Spleen (tissue), 7 donors: ENCODE measurements at regions not wholly inside any gene's neighbourhood (a gene's known extent, or its start where the extent isn't known, plus 50 kb on each side); places are given as distances from the start of the nearest gene placed in this dataset.

ENCODE experiments used
- CTCF ChIP-seq, 11 experiments: fragments of 200-600 bp in 7 of 11; fragments of 450-650 bp in 4 of 11; sonication (generic) in 4 of 11; IDR thresholded peaks in 8 of 11; conservative IDR thresholded peaks in 3 of 11; 1 replicate in 7 of 11; 2 replicates in 4 of 11; pipeline versions ENCODE4 v1.4.0 to v1.8.0; 2016 to 2021; ENCODE audit warnings: antibody characterized with exemption in 11 of 11, inconsistent platforms in 4 of 11, mild to moderate bottlenecking in 1 of 11
- POLR2A ChIP-seq, 3 donors: fragments of 450-650 bp; IDR thresholded peaks; one replicate each; pipeline ENCODE4 v1.5.1; 2017; ENCODE audit warnings: antibody characterized with exemption in 3 of 3, mild to moderate bottlenecking in 1 of 3
- POLR2AphosphoS5 ChIP-seq, 3 donors: sonication (generic); formaldehyde crosslinking; IDR thresholded peaks; one replicate each; pipeline ENCODE4 v1.5.1; 2017; ENCODE audit warnings: antibody characterized with exemption in 3 of 3
- donor health status: DM: no; HTN: no; CAD: no; lungs with moderate emphysema.
- donor health status: DM: no; HTN: no; CAD: no.
- donor health status: DM: no; HTN: no; CAD: no.

GRCh38 chr3:59313365-59313764 lies 263.5 kb upstream of the CFAP20DC start:
- TF ChIP-seq POLR2A (IDR thresholded peaks at IDR 0.05) (no peak), CTCF (IDR thresholded peaks at IDR 0.05 in 8 of 11, conservative IDR thresholded peaks at IDR 0.05 in 3 of 11) (peak in 6 of 11 experiments; percentile 27 to 45 (median 38)), POLR2AphosphoS5 (IDR thresholded peaks at IDR 0.05) (no peak)
